ENCODE measurements at regions not wholly inside any gene's neighbourhood (a gene's known extent, or its start where the extent isn't known, plus 50 kb on each side); places are given as distances from the start of the nearest gene placed in this dataset.

- WGBS, 2 donors (ENCODE audit: low coverage in 1 of 2), result 41 to 52% methylated on average over 3 of the region's 3 CpGs
- peak overlapping the region in 1 of 4 donors; percentile 39 for H3K27ac ChIP-seq
- no peaks in the 10 kb centered on the region for H3K9me3 ChIP-seq
- H3K36me3 ChIP-seq, result no peaks in the 10 kb centered on the region
- in situ Hi-C loops (cut with MboI; ENCODE audit: low pct_ligation_motif_present in 1 of 4, low pct_unique_long_range_greater_than_20kb in 1 of 4, low sequenced_read_pairs in 3 of 4) (no loop called here), intact Hi-C loops (cut with DNase I; ENCODE audit: low total_unique reads) (no loop called here)
- peaks cover 3 to 13% (median 8%) of the 10 kb centered on the region in 4 donors for H3K4me1 ChIP-seq
- no peak for TF ChIP-seq POLR2AphosphoS5 (IDR thresholded peaks at IDR 0.05)
- DNase-seq, result no peak
- no peaks in the 10 kb centered on the region for H3K27me3 ChIP-seq
- no peak overlapping the region for H3K4me3 ChIP-seq
Observed at GRCh38 chr4:98779088-98779487, 120.7 kb upstream of the TSPAN5 start.

DNA sequence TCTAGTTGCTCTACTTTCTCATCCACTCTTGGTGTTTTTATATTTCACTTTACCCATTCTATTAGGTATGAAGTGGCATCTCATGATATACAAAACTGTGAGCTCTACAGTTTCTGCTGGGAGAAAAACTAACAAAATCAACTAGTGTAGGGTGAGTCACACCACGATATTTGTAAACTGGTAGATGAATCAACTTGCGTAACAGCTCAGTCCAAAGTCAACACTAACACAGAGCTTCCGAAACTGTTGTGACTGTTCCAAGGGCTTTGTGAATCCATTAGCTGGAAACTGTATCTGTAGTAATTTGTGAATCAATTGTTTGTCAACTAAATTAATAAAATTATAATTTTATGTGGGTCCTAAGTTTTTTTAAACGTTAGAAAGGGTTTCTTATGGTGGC, 119.8 kb upstream of the TSPAN5 start:
- 41 to 61% methylated on average over 4 of the region's 4 CpGs for WGBS, 2 donors (ENCODE audit: low coverage in 1 of 2)
- in situ Hi-C loops (cut with MboI; ENCODE audit: low pct_ligation_motif_present in 1 of 4, low pct_unique_long_range_greater_than_20kb in 1 of 4, low sequenced_read_pairs in 3 of 4), result no loop called here

GRCh38 chr4:98775672-98776071, 117.3 kb upstream of the TSPAN5 start:
- TF ChIP-seq EP300 (IDR thresholded peaks at IDR 0.05; ENCODE audit: low read depth) (no peak), POLR2A (IDR thresholded peaks at IDR 0.05) (no peak), CTCF (IDR thresholded peaks at IDR 0.05) (no peak), POLR2AphosphoS5 (IDR thresholded peaks at IDR 0.05) (no peak)
- DNase-seq, result no peak
- Histone ChIP-seq H3K27ac (no peak overlapping the region), H3K4me1 (peaks cover 3 to 18% (median 9%) of the 10 kb centered on the region in 4 donors), H3K4me3 (no peak overlapping the region), H3K9me3 (no peaks in the 10 kb centered on the region), H3K27me3 (no peaks in the 10 kb centered on the region), H3K36me3 (no peaks in the 10 kb centered on the region)
- in situ Hi-C loops (cut with MboI; ENCODE audit: low pct_ligation_motif_present in 1 of 4, low pct_unique_long_range_greater_than_20kb in 1 of 4, low sequenced_read_pairs in 3 of 4), result no loop called here
- intact Hi-C loops (cut with DNase I; ENCODE audit: low total_unique reads), result no loop called here
- 95 to 98% methylated on average over 2 of the region's 2 CpGs for WGBS, 2 donors (ENCODE audit: low coverage in 1 of 2)

More for the DNA sequence above, 119.8 kb upstream of the TSPAN5 start:
- no peaks in the 10 kb centered on the region for H3K27me3 ChIP-seq
- peak overlapping the region in 2 of 4 donors; percentile 21 to 39 for H3K27ac ChIP-seq
- TF ChIP-seq CTCF (IDR thresholded peaks at IDR 0.05), result no peak
- peak in 1 of 3 donors; percentile 42 for TF ChIP-seq POLR2AphosphoS5 (IDR thresholded peaks at IDR 0.05)
- no peak for DNase-seq
- no peaks in the 10 kb centered on the region for H3K36me3 ChIP-seq
- H3K9me3 ChIP-seq, result no peaks in the 10 kb centered on the region
- H3K4me1 ChIP-seq, result peaks cover 3 to 13% (median 8%) of the 10 kb centered on the region in 4 donors
- intact Hi-C loops (cut with DNase I; ENCODE audit: low total_unique reads), result no loop called here
- no peak overlapping the region for H3K4me3 ChIP-seq

DNA sequence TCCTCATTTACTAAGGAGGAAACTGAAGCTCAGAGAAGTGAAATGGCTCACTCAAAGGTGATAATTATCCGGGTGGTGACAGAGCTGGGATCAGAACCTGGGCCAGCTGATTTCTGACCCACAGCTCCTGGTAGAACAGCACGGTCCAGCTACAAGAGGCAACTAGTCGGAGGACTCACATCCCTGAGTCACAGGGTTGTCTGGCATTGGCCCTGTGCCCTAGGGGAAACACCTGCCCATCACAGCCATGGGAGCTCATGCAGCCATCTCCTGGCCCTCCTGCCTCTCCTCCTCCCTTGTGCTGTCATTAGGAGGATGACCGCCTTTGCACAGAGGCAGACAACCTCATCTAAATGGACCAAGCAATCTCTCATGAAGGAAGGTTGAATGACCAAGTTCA, 115.2 kb upstream of the TSPAN5 start:
- Histone ChIP-seq H3K27me3 (no peaks in the 10 kb centered on the region), H3K9me3 (peaks cover 0 to 5% of the 10 kb centered on the region in 2 donors), H3K4me1 (peaks cover 3 to 14% (median 6%) of the 10 kb centered on the region in 4 donors), H3K36me3 (no peaks in the 10 kb centered on the region), H3K27ac (no peak overlapping the region), H3K4me3 (no peak overlapping the region)
- DNase-seq, result no peak
- intact Hi-C loops (cut with DNase I; ENCODE audit: low total_unique reads) (no loop called here), in situ Hi-C loops (cut with MboI; ENCODE audit: low pct_ligation_motif_present in 1 of 4, low pct_unique_long_range_greater_than_20kb in 1 of 4, low sequenced_read_pairs in 3 of 4) (no loop called here)
- TF ChIP-seq EP300 (IDR thresholded peaks at IDR 0.05; ENCODE audit: low read depth), result no peak
- no peak for TF ChIP-seq POLR2AphosphoS5 (IDR thresholded peaks at IDR 0.05)
- no peak for TF ChIP-seq CTCF (IDR thresholded peaks at IDR 0.05)
- TF ChIP-seq POLR2A (IDR thresholded peaks at IDR 0.05), result no peak
- 67 to 72% methylated on average over 3 to 4 of the region's 4 CpGs for WGBS, 2 donors (ENCODE audit: low coverage in 1 of 2)

DNA sequence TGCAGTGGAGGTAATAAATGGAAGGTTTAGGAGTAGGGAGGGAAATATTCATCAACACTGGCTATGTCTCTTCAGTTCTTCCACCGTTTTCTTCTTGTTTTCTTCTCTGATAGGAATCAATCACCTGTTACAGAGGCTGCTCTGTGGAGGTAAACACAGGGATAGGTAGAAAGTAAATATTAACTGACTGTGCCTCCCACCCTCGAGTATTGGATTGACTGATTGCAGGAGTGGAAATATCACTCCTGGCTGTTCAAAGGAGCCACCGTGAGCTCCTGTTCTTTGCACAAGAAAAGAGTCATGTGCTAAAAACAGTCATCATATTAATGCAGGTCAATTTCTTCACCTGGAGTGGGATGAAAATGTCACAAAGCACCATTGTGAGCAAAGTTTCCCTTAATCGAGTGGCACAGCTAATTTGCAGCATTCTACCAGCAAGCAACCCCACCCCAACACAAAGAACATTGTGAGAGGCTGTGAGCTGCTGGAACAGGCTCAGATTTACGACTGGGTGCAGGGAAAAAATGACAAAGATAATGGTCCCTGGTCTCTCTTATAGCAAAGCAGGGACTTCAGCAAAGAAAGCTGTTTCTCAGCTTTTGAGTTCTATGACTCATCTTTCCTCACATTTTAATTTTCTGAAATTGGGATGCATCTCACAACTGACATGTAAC, 113.7 kb upstream of the TSPAN5 start:
- H3K27me3 ChIP-seq, result no peaks in the 10 kb centered on the region
- DNase-seq, result peak; percentile 16
- H3K4me3 ChIP-seq, result no peak overlapping the region
- WGBS, 2 donors (ENCODE audit: low coverage in 1 of 2), result 31 to 38% methylated on average over 3 to 5 of the region's 5 CpGs
- H3K4me1 ChIP-seq, result peaks cover 0 to 5% (median 1%) of the 10 kb centered on the region in 4 donors
- in situ Hi-C loops (cut with MboI; ENCODE audit: low pct_ligation_motif_present in 1 of 4, low pct_unique_long_range_greater_than_20kb in 1 of 4, low sequenced_read_pairs in 3 of 4) (no loop called here), intact Hi-C loops (cut with DNase I; ENCODE audit: low total_unique reads) (no loop called here)
- H3K9me3 ChIP-seq, result peaks cover 0 to 5% of the 10 kb centered on the region in 2 donors
- no peaks in the 10 kb centered on the region for H3K36me3 ChIP-seq
- TF ChIP-seq EP300 (IDR thresholded peaks at IDR 0.05; ENCODE audit: low read depth) (no peak), POLR2AphosphoS5 (IDR thresholded peaks at IDR 0.05) (no peak), CTCF (IDR thresholded peaks at IDR 0.05) (no peak), POLR2A (IDR thresholded peaks at IDR 0.05) (no peak)
- no peak overlapping the region for H3K27ac ChIP-seq

Data from transverse colon (tissue), 4 donors.